NT2/D1 (cell line): ENCODE measurements at regions not wholly inside any gene's neighbourhood (a gene's known extent, or its start where the extent isn't known, plus 50 kb on each side); places are given as distances from the start of the nearest gene placed in this dataset.

Experiments used
- DNase-seq: peaks from one replicate; pipeline ENCODE4 v3.0.0-alpha.2; 2011; ENCODE audit warnings: low read depth, low spot score
- H3K27me3 ChIP-seq: 2 replicates; pipeline ENCODE4 v1.6.0; 2011; ENCODE audit warnings: mild to moderate bottlenecking; ENCODE audit not compliant: insufficient read length, insufficient read depth
- H3K36me3 ChIP-seq: 2 replicates; pipeline ENCODE4 v1.6.1; 2011; ENCODE audit warnings: mild to moderate bottlenecking, low read length, mixed read lengths; ENCODE audit not compliant: insufficient read depth, insufficient read length
- H3K4me1 ChIP-seq: 2 replicates; pipeline ENCODE4 v1.5.1; 2011; ENCODE audit not compliant: insufficient read depth, insufficient read length
- H3K4me3 ChIP-seq: 2 replicates; pipeline ENCODE4 v1.5.1; 2011; ENCODE audit warnings: low read depth; ENCODE audit not compliant: insufficient read length
- H3K9ac ChIP-seq: 2 replicates; pipeline ENCODE4 v1.6.0; 2011; ENCODE audit warnings: low read depth; ENCODE audit not compliant: insufficient read length
- H3K9me3 ChIP-seq: 2 replicates; pipeline ENCODE4 v1.5.1; 2011; ENCODE audit warnings: mild to moderate bottlenecking, low read length; ENCODE audit not compliant: insufficient read depth
- SUZ12 ChIP-seq: IDR thresholded peaks from 2 replicates; pipeline ENCODE4 v1.6.1; 2011; ENCODE audit not compliant: insufficient read length, insufficient read depth; ENCODE audit errors: extremely low read depth
- YY1 ChIP-seq: IDR thresholded peaks from 2 replicates; pipeline ENCODE4 v1.6.1; 2011; ENCODE audit not compliant: insufficient read length, insufficient read depth
- ZNF274 ChIP-seq: IDR thresholded peaks from 2 replicates; pipeline ENCODE4 v1.6.1; 2011; ENCODE audit warnings: mild to moderate bottlenecking, low read depth, low read length

GRCh38 chr4:104750008-104750407 lies 255.3 kb upstream of the CXXC4 start:
- Histone ChIP-seq H3K36me3 (no peaks in the 10 kb centered on the region), H3K4me3 (no peak overlapping the region), H3K9me3 (no peaks in the 10 kb centered on the region), H3K27me3 (no peaks in the 10 kb centered on the region), H3K9ac (no peak overlapping the region), H3K4me1 (no peaks in the 10 kb centered on the region)
- no peak for TF ChIP-seq SUZ12
- TF ChIP-seq YY1, result no peak
- TF ChIP-seq ZNF274, result no peak
- DNase-seq, result no peak

DNA sequence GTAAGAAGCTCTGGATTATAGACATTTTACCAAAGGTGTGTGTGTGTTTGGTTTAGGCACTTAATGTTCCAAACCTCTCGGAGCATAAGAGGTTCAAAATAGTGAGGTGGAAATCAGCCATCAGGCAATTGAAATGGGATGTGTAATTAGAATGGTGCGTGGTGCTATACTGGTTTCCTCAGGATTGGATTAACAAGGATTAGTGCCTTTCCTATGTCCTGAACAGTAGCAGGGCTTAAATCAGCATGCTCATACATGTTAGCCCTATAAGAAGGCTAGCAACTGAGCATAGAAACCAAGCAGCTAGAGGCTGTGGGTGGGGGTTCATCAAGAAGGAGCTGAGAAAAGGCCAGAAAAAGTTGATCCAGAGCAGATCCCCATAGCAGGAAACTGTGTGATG lies 256.8 kb upstream of the CXXC4 start:
- TF ChIP-seq YY1, result no peak
- no peak for TF ChIP-seq ZNF274
- no peak for TF ChIP-seq SUZ12
- Histone ChIP-seq H3K9me3 (no peaks in the 10 kb centered on the region), H3K4me1 (no peaks in the 10 kb centered on the region), H3K4me3 (no peak overlapping the region), H3K27me3 (no peaks in the 10 kb centered on the region), H3K36me3 (no peaks in the 10 kb centered on the region), H3K9ac (no peak overlapping the region)
- DNase-seq, result no peak

DNA sequence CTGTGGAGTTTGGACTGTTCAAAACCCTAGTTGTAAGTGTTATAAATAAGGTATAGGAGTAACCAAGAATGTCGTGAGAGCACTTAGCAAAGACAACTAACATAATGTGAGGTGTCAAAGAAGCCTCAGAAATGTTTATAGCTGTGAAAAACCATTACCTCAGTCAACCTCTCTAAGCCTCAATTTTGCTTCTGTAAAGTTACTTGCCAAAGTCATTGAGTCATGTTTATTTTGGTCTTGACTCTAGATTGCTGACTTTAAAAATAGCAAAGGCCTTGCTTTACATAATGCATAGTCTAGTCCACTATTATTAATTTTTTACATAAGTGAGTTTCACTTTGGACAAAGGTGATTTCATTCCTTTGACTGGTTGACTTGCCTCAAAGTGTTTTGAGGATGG lies 257.6 kb upstream of the CXXC4 start:
- Histone ChIP-seq H3K4me1 (no peaks in the 10 kb centered on the region), H3K9ac (no peak overlapping the region), H3K27me3 (no peaks in the 10 kb centered on the region), H3K36me3 (no peaks in the 10 kb centered on the region), H3K9me3 (no peaks in the 10 kb centered on the region), H3K4me3 (no peak overlapping the region)
- no peak for DNase-seq
- TF ChIP-seq YY1 (no peak), ZNF274 (no peak)

GRCh38 chr4:104756837-104757236 lies 262.1 kb upstream of the CXXC4 start:
- DNase-seq, result no peak

GRCh38 chr4:104758574-104758973 lies 263.9 kb upstream of the CXXC4 start:
- H3K36me3 ChIP-seq, result no peaks in the 10 kb centered on the region
- DNase-seq, result no peak
- no peaks in the 10 kb centered on the region for H3K4me1 ChIP-seq
- no peak overlapping the region for H3K9ac ChIP-seq
- no peaks in the 10 kb centered on the region for H3K9me3 ChIP-seq
- H3K4me3 ChIP-seq, result no peak overlapping the region
- TF ChIP-seq YY1 (no peak), ZNF274 (no peak), SUZ12 (no peak)
- H3K27me3 ChIP-seq, result no peaks in the 10 kb centered on the region

More at GRCh38 chr4:104756837-104757236, 262.1 kb upstream of the CXXC4 start:
- TF ChIP-seq ZNF274, result no peak
- TF ChIP-seq YY1, result no peak
- no peak for TF ChIP-seq SUZ12
- Histone ChIP-seq H3K4me3 (no peak overlapping the region), H3K36me3 (no peaks in the 10 kb centered on the region), H3K9me3 (no peaks in the 10 kb centered on the region), H3K9ac (no peak overlapping the region), H3K27me3 (no peaks in the 10 kb centered on the region), H3K4me1 (no peaks in the 10 kb centered on the region)

GRCh38 chr4:104763554-104764222 lies 269.0 kb upstream of the CXXC4 start:
- TF ChIP-seq SUZ12 (no peak), ZNF274 (no peak), YY1 (no peak)
- Histone ChIP-seq H3K36me3 (no peaks in the 10 kb centered on the region), H3K9ac (no peak overlapping the region), H3K27me3 (no peaks in the 10 kb centered on the region), H3K4me3 (no peak overlapping the region), H3K9me3 (no peaks in the 10 kb centered on the region), H3K4me1 (no peaks in the 10 kb centered on the region)
- no peak for DNase-seq

DNA sequence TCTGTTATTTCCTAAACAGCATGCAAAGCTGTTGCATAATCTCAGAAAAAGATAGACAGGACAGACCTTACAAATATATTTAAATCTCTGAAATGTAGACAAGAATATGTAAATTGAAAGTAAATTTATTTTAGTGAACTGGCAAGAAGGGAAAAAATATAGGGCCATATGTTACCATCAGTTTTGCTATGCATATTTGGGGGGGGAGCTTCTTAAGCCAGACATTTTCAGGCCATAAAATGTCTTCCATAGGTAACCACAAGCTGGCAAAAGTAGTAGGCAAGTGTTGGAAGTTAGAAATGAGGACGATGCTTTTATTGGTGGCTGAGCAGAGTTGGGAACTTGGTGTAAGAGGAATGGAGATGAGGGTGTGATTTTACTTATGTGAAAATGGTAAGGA lies 272.0 kb upstream of the CXXC4 start:
- TF ChIP-seq SUZ12 (no peak), YY1 (no peak), ZNF274 (no peak)
- no peak overlapping the region for H3K4me3 ChIP-seq
- H3K9ac ChIP-seq, result no peak overlapping the region
- H3K36me3 ChIP-seq, result no peaks in the 10 kb centered on the region
- no peak for DNase-seq
- H3K4me1 ChIP-seq, result no peaks in the 10 kb centered on the region
- no peaks in the 10 kb centered on the region for H3K27me3 ChIP-seq
- H3K9me3 ChIP-seq, result no peaks in the 10 kb centered on the region
